ENCODE measurements at regions not wholly inside any gene's neighbourhood (a gene's known extent, or its start where the extent isn't known, plus 50 kb on each side); places are given as distances from the start of the nearest gene placed in this dataset.

DNA sequence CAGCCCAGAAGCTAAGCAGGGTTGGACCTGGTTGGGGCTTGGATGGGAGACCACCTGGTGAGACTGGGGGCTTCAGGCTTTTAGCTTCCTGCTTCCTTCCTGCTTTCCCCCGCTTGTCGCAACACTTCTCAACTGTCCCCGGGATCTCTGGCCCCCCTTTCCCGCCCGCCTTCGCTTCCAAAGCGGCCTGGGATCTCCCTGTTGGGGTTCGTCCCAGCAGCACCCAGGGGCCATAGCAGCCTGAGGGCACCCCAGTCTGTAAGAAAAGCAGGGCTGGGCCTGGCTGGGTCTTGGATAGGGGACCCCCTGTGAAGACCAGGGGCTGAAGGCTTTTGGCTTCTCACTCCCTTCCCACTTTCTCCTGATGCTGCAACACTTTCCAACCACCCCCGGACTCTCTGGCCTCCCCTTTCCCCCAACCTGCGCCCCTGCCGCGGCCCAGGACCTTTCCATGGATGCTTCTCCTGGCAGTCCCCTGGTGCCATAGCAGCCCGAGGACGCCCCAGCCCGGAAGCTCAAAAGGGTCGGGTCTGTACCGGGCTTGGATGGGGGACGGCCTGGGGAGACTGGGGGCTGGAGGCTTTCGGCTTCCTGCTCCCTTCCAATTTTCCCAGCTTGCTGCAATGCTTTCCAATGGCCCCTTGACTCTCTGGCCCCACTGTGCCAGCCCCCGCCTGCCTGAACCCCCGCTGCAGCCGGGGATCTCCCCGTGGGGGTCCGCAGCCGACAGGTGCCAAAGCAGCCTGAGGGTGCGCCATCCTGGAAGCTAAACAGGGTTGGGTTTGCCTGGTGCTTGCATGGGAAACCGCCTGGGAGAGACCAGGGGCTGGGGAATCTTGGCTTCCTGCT is 2276.2 kb downstream of the TP53TG3F start:
- H3K27ac ChIP-seq, result no peak overlapping the region
- WGBS (ENCODE audit: insufficient coverage, low coverage, low lambda C conversion rate, missing lambda C conversion rate), result no CpG with 5 or more reads among the region's 27 CpGs

DNA sequence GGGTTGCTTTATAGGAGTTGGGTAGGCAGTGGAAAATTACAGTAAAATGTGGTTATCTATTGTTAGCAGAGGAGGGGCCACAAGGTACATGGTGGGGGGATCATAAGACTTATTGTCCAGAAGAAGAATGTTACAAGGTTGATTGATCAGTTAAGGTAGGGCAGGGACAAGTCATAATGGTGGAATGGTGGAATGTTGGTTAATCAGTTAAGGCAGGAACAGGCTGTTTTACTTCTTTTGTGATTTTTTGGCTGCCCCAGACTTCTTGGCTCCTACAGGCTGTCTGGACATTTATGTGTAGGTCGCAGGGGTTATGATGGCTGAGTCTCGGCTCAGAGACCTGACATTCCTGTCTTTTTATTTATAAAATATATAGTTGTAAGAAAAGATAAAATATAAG is 2277.1 kb downstream of the TP53TG3F start:
- no peak for TF ChIP-seq POLR2A (IDR thresholded peaks at IDR 0.05)
- TF ChIP-seq, protein P1, sequence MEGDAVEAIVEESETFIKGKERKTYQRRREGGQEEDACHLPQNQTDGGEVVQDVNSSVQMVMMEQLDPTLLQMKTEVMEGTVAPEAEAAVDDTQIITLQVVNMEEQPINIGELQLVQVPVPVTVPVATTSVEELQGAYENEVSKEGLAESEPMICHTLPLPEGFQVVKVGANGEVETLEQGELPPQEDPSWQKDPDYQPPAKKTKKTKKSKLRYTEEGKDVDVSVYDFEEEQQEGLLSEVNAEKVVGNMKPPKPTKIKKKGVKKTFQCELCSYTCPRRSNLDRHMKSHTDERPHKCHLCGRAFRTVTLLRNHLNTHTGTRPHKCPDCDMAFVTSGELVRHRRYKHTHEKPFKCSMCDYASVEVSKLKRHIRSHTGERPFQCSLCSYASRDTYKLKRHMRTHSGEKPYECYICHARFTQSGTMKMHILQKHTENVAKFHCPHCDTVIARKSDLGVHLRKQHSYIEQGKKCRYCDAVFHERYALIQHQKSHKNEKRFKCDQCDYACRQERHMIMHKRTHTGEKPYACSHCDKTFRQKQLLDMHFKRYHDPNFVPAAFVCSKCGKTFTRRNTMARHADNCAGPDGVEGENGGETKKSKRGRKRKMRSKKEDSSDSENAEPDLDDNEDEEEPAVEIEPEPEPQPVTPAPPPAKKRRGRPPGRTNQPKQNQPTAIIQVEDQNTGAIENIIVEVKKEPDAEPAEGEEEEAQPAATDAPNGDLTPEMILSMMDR (IDR thresholded peaks at IDR 0.05), result no peak
- intact Hi-C loops (cut with DNase I), result no loop called here

More for the DNA sequence above, 2276.2 kb downstream of the TP53TG3F start:
- TF ChIP-seq POLR2A (IDR thresholded peaks at IDR 0.05), result no peak
- TF ChIP-seq, protein P1 (IDR thresholded peaks at IDR 0.05), result no peak
- DNase-seq, result peak in 1 of 3 donors; percentile 44
- Histone ChIP-seq H3K4me1 (no peaks in the 10 kb centered on the region), H3K27me3 (no peaks in the 10 kb centered on the region), H3K36me3 (no peaks in the 10 kb centered on the region), H3K4me3 (no peak overlapping the region), H3K9me3 (no peaks in the 10 kb centered on the region)
- intact Hi-C loops (cut with DNase I), result no loop called here
- ATAC-seq, result no peak

DNA sequence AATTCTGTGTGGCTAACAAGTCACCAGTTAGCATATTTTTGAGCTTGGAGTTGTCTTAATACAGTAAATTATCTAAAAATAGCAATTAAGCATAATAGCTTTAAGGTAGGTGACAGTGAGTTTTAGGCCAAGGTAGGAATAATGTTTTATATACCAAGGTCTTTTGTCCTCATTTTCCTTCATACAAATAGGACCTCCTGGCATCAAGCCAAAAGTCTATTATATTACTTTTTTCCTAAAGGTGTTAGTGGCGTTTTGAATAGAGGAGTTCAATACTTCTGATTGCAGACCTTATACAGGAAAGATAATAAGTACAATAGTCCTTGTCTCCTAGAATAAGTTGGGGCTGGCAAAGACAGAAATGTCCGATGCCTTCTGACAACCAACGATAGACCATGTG is 2277.7 kb downstream of the TP53TG3F start:
- Histone ChIP-seq H3K27ac (no peak overlapping the region), H3K36me3 (no peaks in the 10 kb centered on the region), H3K4me3 (no peak overlapping the region), H3K9me3 (no peaks in the 10 kb centered on the region), H3K27me3 (no peaks in the 10 kb centered on the region), H3K4me1 (no peaks in the 10 kb centered on the region)
- no peak for DNase-seq
- intact Hi-C loops (cut with DNase I), result no loop called here
- TF ChIP-seq, protein P1 (IDR thresholded peaks at IDR 0.05), result no peak
- TF ChIP-seq POLR2A (IDR thresholded peaks at IDR 0.05), result no peak
- ATAC-seq, result no peak
- WGBS (ENCODE audit: insufficient coverage, low coverage, low lambda C conversion rate, missing lambda C conversion rate), result 65% methylated on average over 3 of the region's 3 CpGs

More for the DNA sequence above, 2277.1 kb downstream of the TP53TG3F start:
- H3K9me3 ChIP-seq, result no peaks in the 10 kb centered on the region
- no peaks in the 10 kb centered on the region for H3K4me1 ChIP-seq
- ATAC-seq, result no peak
- WGBS (ENCODE audit: insufficient coverage, low coverage, low lambda C conversion rate, missing lambda C conversion rate), result 49% methylated on average over 2 of the region's 2 CpGs
- H3K27ac ChIP-seq, result no peak overlapping the region
- no peak for DNase-seq
- no peaks in the 10 kb centered on the region for H3K36me3 ChIP-seq
- H3K27me3 ChIP-seq, result no peaks in the 10 kb centered on the region
- no peak overlapping the region for H3K4me3 ChIP-seq

DNA sequence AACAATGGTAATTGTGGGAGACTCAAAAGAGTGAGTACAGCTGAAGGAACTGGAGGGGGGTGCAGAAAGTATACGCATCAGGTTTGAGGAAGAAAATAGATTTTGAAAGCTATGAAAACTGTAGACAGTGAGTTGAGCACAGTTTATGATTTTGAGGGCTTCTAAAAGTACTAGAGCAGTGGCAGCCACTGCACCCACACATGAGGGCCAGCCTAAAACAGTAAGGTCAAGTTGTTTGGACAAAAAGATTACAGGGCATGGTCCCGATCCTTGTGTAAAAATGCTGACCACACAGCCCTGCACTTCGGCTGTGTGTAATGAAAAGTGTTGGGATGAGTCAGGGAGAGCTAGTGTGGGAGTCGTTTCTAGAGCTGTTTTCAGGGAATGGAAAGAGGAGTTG is 2282.1 kb downstream of the TP53TG3F start:
- no peaks in the 10 kb centered on the region for H3K9me3 ChIP-seq
- H3K36me3 ChIP-seq, result no peaks in the 10 kb centered on the region
- DNase-seq (no peak), ATAC-seq (no peak)
- H3K27me3 ChIP-seq, result no peaks in the 10 kb centered on the region
- no peak overlapping the region for H3K27ac ChIP-seq
- no peak for TF ChIP-seq POLR2A (IDR thresholded peaks at IDR 0.05)
- no peaks in the 10 kb centered on the region for H3K4me1 ChIP-seq
- WGBS (ENCODE audit: insufficient coverage, low coverage, low lambda C conversion rate, missing lambda C conversion rate), result 45% methylated on average over 4 of the region's 4 CpGs
- intact Hi-C loops (cut with DNase I), result loop anchor here in 1 of 2 donors (10.0 kb wide), 1 partner anchor 53 kb away; no protein-coding TSS in a partner anchor
- no peak overlapping the region for H3K4me3 ChIP-seq

DNA sequence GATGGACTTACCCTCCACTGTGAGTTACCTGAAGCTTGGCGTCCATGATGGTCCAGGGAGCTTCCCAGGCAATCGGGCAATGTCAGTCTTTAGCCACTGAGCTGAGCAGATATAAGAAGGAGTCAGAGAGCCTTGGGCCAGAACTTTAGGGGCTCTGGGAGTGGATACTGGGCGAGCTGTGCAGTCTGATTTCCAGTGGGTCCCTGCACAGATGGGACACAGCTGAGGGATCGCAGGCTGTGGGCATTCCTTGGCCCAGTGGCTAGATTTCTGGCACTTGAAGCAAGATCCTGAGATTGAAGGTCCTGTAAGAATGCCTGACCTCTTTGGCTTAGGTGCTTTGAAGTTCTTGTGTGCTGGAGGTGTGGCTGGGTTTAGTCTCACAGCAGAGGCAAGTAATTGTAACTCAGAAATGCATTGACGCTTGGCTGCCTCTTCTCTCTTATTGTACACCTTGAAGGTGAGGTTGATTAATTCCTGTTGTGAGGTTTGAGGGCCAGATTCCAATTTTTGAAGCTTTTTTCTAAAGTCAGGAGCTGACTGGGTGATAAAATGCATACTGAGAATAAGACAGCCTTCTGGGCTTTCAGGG is 2283.8 kb downstream of the TP53TG3F start:
- TF ChIP-seq, protein P1 (IDR thresholded peaks at IDR 0.05), result no peak
- no peak for TF ChIP-seq POLR2A (IDR thresholded peaks at IDR 0.05)
- Histone ChIP-seq H3K36me3 (no peaks in the 10 kb centered on the region), H3K4me1 (no peaks in the 10 kb centered on the region), H3K9me3 (no peaks in the 10 kb centered on the region), H3K27ac (no peak overlapping the region), H3K27me3 (no peaks in the 10 kb centered on the region), H3K4me3 (no peak overlapping the region)
- WGBS (ENCODE audit: insufficient coverage, low coverage, low lambda C conversion rate, missing lambda C conversion rate), result 49% methylated on average over 3 of the region's 5 CpGs
- DNase-seq (no peak), ATAC-seq (no peak)
- intact Hi-C loops (cut with DNase I), result loop anchor here in 1 of 2 donors (10.0 kb wide), 1 partner anchor 52 kb away; no protein-coding TSS in a partner anchor

Measured in right lobe of liver (tissue), 6 donors.